ENCODE measurements at regions not wholly inside any gene's neighbourhood (a gene's known extent, or its start where the extent isn't known, plus 50 kb on each side); places are given as distances from the start of the nearest gene placed in this dataset.

GRCh38 chr7:47684728-47685127 is 102.8 kb upstream of the TNS3 start:
- H3K36me3 ChIP-seq (ENCODE audit: control insufficient read depth, insufficient read depth, low read length), result no peaks in the 10 kb centered on the region
- H3K4me1 Mint-ChIP-seq, result peaks cover 27% of the 10 kb centered on the region
- H3K4me3 Mint-ChIP-seq, result no peak overlapping the region
- no peaks in the 10 kb centered on the region for H3K9me3 Mint-ChIP-seq
- H3K27ac ChIP-seq (ENCODE audit: low read depth, low read length), result no peak overlapping the region
- H3K27ac Mint-ChIP-seq, result no peak overlapping the region
- no peaks in the 10 kb centered on the region for H3K27me3 ChIP-seq (ENCODE audit: control insufficient read depth, insufficient read depth, low read length, poor library complexity, severe bottlenecking)
- peaks cover 9% of the 10 kb centered on the region for H3K4me1 ChIP-seq (ENCODE audit: control insufficient read depth, insufficient read depth, low read length)
- H3K4me3 ChIP-seq (ENCODE audit: low read length), result no peak overlapping the region
- no peak overlapping the region for H3K9ac ChIP-seq (ENCODE audit: extremely low read depth, low read length, poor library complexity, severe bottlenecking)
- no peaks in the 10 kb centered on the region for H3K36me3 Mint-ChIP-seq (ENCODE audit: low read depth)
- DNase-seq, result no peak
- no peak for TF ChIP-seq CTCF (conservative IDR thresholded peaks at IDR 0.05)
- no peaks in the 10 kb centered on the region for H3K9me3 ChIP-seq (ENCODE audit: control insufficient read depth, low read length)
- 92 to 94% methylated on average over 3 to 5 of the region's 5 CpGs for WGBS, 2 experiments (ENCODE audit: insufficient coverage in 1 of 2, insufficient read length in 1 of 2)
- no peaks in the 10 kb centered on the region for H3K27me3 Mint-ChIP-seq (ENCODE audit: insufficient read depth)

- TF ChIP-seq CTCF (conservative IDR thresholded peaks at IDR 0.05), result no peak
- Histone ChIP-seq H3K36me3 (ENCODE audit: control insufficient read depth, insufficient read depth, low read length) (no peaks in the 10 kb centered on the region), H3K27ac (ENCODE audit: low read depth, low read length) (no peak overlapping the region), H3K4me1 (ENCODE audit: control insufficient read depth, insufficient read depth, low read length) (peaks cover 9% of the 10 kb centered on the region), H3K4me3 (ENCODE audit: low read length) (no peak overlapping the region), H3K9me3 (ENCODE audit: control insufficient read depth, low read length) (no peaks in the 10 kb centered on the region), H3K9ac (ENCODE audit: extremely low read depth, low read length, poor library complexity, severe bottlenecking) (no peak overlapping the region), H3K27me3 (ENCODE audit: control insufficient read depth, insufficient read depth, low read length, poor library complexity, severe bottlenecking) (no peaks in the 10 kb centered on the region)
- Mint-ChIP-seq H3K27me3 (ENCODE audit: insufficient read depth) (peaks cover 1% of the 10 kb centered on the region), H3K4me3 (no peak overlapping the region), H3K4me1 (peaks cover 27% of the 10 kb centered on the region), H3K27ac (no peak overlapping the region), H3K9me3 (no peaks in the 10 kb centered on the region), H3K36me3 (ENCODE audit: low read depth) (no peaks in the 10 kb centered on the region)
- WGBS, 2 experiments (ENCODE audit: insufficient coverage in 1 of 2, insufficient read length in 1 of 2), result 81 to 86% methylated on average over 5 to 6 of the region's 6 CpGs
- peak; percentile 61 for DNase-seq
These were observed 101.6 kb upstream of the TNS3 start for GRCh38 chr7:47683485-47683898.

GRCh38 chr7:47682874-47683273 is 101.0 kb upstream of the TNS3 start:
- TF ChIP-seq CTCF (conservative IDR thresholded peaks at IDR 0.05), result no peak

More at GRCh38 chr7:47682874-47683273, 101.0 kb upstream of the TNS3 start:
- H3K27ac ChIP-seq (ENCODE audit: low read depth, low read length), result no peak overlapping the region
- H3K4me1 ChIP-seq (ENCODE audit: control insufficient read depth, insufficient read depth, low read length), result peaks cover 9% of the 10 kb centered on the region
- H3K4me3 ChIP-seq (ENCODE audit: low read length), result no peak overlapping the region
- H3K4me3 Mint-ChIP-seq, result no peak overlapping the region
- H3K27me3 Mint-ChIP-seq (ENCODE audit: insufficient read depth), result peaks cover 1% of the 10 kb centered on the region
- no peaks in the 10 kb centered on the region for H3K36me3 Mint-ChIP-seq (ENCODE audit: low read depth)
- H3K4me1 Mint-ChIP-seq, result peaks cover 27% of the 10 kb centered on the region
- H3K9ac ChIP-seq (ENCODE audit: extremely low read depth, low read length, poor library complexity, severe bottlenecking), result no peak overlapping the region
- no peaks in the 10 kb centered on the region for H3K27me3 ChIP-seq (ENCODE audit: control insufficient read depth, insufficient read depth, low read length, poor library complexity, severe bottlenecking)
- no peak overlapping the region for H3K27ac Mint-ChIP-seq
- no peaks in the 10 kb centered on the region for H3K9me3 Mint-ChIP-seq
- H3K9me3 ChIP-seq (ENCODE audit: control insufficient read depth, low read length), result no peaks in the 10 kb centered on the region
- WGBS, 2 experiments (ENCODE audit: insufficient coverage in 1 of 2, insufficient read length in 1 of 2), result 53 to 86% methylated on average over 2 to 6 of the region's 6 CpGs
- no peaks in the 10 kb centered on the region for H3K36me3 ChIP-seq (ENCODE audit: control insufficient read depth, insufficient read depth, low read length)
- peak; percentile 55 for DNase-seq

All from endodermal cell (in vitro differentiated cells).